ENCODE measurements at regions not wholly inside any gene's neighbourhood (a gene's known extent, or its start where the extent isn't known, plus 50 kb on each side); places are given as distances from the start of the nearest gene placed in this dataset.

GRCh38 chr4:41373221-41373620 is 116.5 kb downstream of the UCHL1 start:
- TF ChIP-seq, protein P1, sequence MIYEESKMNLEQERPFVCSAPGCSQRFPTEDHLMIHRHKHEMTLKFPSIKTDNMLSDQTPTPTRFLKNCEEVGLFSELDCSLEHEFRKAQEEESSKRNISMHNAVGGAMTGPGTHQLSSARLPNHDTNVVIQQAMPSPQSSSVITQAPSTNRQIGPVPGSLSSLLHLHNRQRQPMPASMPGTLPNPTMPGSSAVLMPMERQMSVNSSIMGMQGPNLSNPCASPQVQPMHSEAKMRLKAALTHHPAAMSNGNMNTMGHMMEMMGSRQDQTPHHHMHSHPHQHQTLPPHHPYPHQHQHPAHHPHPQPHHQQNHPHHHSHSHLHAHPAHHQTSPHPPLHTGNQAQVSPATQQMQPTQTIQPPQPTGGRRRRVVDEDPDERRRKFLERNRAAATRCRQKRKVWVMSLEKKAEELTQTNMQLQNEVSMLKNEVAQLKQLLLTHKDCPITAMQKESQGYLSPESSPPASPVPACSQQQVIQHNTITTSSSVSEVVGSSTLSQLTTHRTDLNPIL (CRISPR knock-in tag; IDR thresholded peaks at IDR 0.05; ENCODE audit: low read depth): no peak
- TF ChIP-seq RARB (CRISPR knock-in tag; IDR thresholded peaks at IDR 0.05) (no peak), SNAI2 (CRISPR knock-in tag; IDR thresholded peaks at IDR 0.05) (no peak), ZNF8 (CRISPR knock-in tag; IDR thresholded peaks at IDR 0.05) (no peak), POU6F1 (CRISPR knock-in tag; IDR thresholded peaks at IDR 0.05; ENCODE audit: borderline replicate concordance, low read depth) (no peak)
